ENCODE measurements at regions not wholly inside any gene's neighbourhood (a gene's known extent, or its start where the extent isn't known, plus 50 kb on each side); places are given as distances from the start of the nearest gene placed in this dataset.
"Not testable (repeated sequence)": the region's sequence is repeated elsewhere in the genome, so short reads cannot be mapped to it uniquely, and the experiment has no call there.

- no peak for DNase-seq
Measured at GRCh38 chr15:34650177-34650576, 66.7 kb upstream of the GOLGA8B start.

GRCh38 chr15:34648294-34648631 is 64.8 kb upstream of the GOLGA8B start:
- no peak for DNase-seq

GRCh38 chr15:34647569-34648293 is 64.3 kb upstream of the GOLGA8B start:
- DNase-seq, result peak; percentile 11

GRCh38 chr15:34646918-34647317 is 63.5 kb upstream of the GOLGA8B start:
- DNase-seq, result no peak

GRCh38 chr15:34644851-34645250 is 61.4 kb upstream of the GOLGA8B start:
- DNase-seq, result no peak

GRCh38 chr15:34644061-34644460 is 60.6 kb upstream of the GOLGA8B start:
- DNase-seq, result no peak

- DNase-seq, result no peak
Measured at GRCh38 chr15:34642247-34642646, 58.8 kb upstream of the GOLGA8B start.

- no peak for DNase-seq
Measured at GRCh38 chr15:34640661-34641060, 57.2 kb upstream of the GOLGA8B start.

- no peak for DNase-seq
Measured at GRCh38 chr15:34637305-34637704, 53.9 kb upstream of the GOLGA8B start.

- DNase-seq, result not testable (repeated sequence)
Measured at GRCh38 chr15:34633602-34634001, 50.2 kb upstream of the GOLGA8B start.

Measured in COR-L47 (cell line).